T47D (cell line): ENCODE measurements at regions not wholly inside any gene's neighbourhood (a gene's known extent, or its start where the extent isn't known, plus 50 kb on each side); places are given as distances from the start of the nearest gene placed in this dataset.
"Not testable (repeated sequence)": the region's sequence is repeated elsewhere in the genome, so short reads cannot be mapped to it uniquely, and the experiment has no call there.

ENCODE experiments used
- DNase-seq, 2 experiments: peaks; one replicate each; pipeline versions ENCODE4 v3.0.0 to v3.0.0-alpha.2; 2011 to 2012; ENCODE audit warnings: low read depth in 1 of 2, low spot score in 1 of 2
- JUND ChIP-seq: IDR thresholded peaks from 2 replicates; pipeline ENCODE4 v1.6.1; 2012; ENCODE audit warnings: low read depth
- in situ Hi-C: cut with HindIII; loops from 2 replicates; pipeline ENCODE4 v1.10.0; 2016; ENCODE audit warnings: low sequenced_read_pairs, low pct_unique_long_range_greater_than_20kb

DNA sequence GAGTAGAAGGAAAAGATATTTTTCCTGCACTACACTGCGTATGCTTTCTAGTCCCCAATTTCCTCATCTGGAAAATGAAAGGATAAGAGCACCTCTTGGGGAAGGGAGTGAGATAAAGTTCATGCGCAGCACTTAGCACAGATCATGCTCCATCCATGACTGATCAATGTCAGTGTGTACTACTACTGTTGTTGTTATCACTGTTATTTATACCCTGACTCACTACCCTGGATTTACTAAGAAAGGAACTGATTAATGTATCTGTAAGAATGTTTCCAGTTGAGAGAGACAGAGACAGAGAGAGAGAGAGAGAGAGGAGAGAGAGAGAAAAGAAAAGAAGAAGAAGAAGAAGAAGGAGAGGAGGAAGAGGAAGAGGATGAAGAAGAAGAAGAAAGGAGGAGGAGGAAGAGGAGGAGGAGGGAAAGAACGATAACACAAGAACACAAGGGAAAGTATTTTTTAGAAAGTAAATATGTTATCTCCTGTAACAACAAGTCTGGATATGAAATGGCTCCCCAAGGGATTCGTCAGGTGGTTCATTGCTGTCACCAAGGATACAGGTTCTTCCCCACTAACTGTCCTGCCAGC lies 212.2 kb upstream of the PROK2 start:
- DNase-seq: no peak
- TF ChIP-seq JUND: no peak
- in situ Hi-C loops: no loop called here

DNA sequence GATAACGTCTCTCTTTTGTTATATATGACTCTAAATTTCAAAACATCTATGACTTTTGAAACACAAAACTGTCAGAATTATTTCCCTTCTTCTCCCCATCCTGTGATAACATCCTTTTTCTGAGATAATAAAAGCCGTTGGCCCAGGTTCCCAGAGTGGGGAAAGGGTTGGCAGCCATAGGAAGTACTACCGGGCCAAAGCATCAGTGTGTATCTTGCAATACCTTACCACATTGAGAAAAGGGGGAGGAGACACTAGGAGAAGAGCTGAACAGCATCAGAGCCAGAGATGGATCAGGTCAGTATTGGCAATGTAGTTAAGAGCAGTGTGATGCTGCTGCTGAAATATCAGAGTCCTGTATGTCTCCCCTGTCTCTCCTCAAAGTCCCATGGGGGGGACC lies 210.0 kb upstream of the PROK2 start:
- in situ Hi-C loops: no loop called here
- DNase-seq: no peak
- no peak for TF ChIP-seq JUND

DNA sequence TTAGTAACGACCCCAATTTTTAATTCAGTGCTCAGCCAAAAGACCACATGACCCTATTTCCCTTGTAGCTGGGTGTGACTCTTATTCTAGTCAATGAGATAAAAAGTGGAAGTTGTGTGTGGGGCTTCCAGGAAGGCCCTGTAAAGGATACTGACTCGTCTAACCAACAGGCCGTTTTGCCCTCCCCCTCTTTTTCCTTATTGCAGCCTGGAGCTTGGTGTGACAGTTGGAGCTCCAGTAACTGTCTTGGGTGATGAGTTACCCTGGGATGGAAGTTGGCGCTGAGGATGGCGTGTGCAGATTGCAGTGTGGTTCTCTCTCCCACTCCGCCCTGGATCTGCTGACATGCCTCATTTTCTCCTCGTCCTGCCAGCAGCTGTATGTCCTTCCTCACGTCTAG lies 209.3 kb upstream of the PROK2 start:
- in situ Hi-C loops: no loop called here
- TF ChIP-seq JUND: no peak
- DNase-seq: no peak

DNA sequence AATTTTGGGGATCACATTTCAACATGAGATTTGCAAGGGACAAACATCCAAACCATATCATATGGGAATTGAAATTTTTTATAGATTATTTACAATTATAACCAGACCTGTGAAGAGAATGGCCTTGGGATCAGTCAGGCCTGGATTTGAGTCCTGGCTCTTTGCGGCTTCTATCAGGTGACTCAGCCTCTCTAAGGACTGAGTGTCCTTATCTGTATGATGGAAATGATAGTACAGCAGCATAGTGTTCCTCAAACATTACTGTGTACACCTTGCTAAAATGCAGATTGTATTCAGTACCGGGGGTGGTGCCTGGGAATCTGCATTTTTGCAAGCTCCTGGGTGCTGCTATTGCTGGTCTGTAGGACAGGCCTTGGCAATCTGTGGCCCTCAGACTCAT lies 206.7 kb upstream of the PROK2 start:
- DNase-seq: no peak
- TF ChIP-seq JUND: no peak
- in situ Hi-C loops: no loop called here

- in situ Hi-C loops: no loop called here
- no peak for DNase-seq
- no peak for TF ChIP-seq JUND
Measured at GRCh38 chr3:71991046-71991445, 206.1 kb upstream of the PROK2 start.

GRCh38 chr3:71990545-71990944 lies 205.6 kb upstream of the PROK2 start:
- in situ Hi-C loops: no loop called here
- no peak for TF ChIP-seq JUND
- no peak for DNase-seq

- DNase-seq: no peak
- no peak for TF ChIP-seq JUND
- in situ Hi-C loops: no loop called here
Measured at GRCh38 chr3:71989165-71989564, 204.2 kb upstream of the PROK2 start.

- no peak for DNase-seq
- TF ChIP-seq JUND: no peak
- in situ Hi-C loops: no loop called here
Measured at GRCh38 chr3:71987828-71988227, 202.9 kb upstream of the PROK2 start.

DNA sequence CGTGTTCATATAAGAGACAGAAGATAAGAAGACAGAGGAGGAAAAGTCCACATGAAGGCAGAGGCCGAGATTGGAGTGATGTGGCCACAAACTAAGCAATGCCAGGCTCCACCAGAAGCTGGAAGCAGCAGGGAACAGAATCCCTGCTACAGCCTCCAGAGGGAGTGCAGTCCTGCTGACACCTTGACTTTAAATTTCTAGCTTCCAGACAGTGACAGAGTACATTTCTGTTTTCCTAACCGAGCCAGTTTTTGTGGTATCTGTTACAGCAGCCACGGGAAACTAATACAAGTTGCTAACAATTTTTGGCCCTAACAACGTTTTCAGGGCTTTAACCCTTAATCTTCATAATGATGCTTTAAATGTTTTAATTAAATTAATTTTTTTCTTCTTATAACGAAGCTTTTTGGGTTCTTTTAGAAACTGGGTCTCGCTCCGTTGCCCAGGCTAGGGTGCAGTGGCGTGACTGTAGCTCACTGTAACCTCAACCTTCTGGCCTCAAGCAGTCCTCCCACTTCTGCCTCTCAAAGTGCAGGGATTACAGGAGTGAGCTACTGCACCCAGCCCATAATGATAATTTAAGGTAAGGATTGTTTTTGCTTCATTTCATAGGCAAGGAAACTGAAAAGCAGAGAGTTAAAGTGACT lies 202.3 kb upstream of the PROK2 start:
- DNase-seq: peak in 1 of 2 experiments; percentile 54
- in situ Hi-C loops: no loop called here
- no peak for TF ChIP-seq JUND

DNA sequence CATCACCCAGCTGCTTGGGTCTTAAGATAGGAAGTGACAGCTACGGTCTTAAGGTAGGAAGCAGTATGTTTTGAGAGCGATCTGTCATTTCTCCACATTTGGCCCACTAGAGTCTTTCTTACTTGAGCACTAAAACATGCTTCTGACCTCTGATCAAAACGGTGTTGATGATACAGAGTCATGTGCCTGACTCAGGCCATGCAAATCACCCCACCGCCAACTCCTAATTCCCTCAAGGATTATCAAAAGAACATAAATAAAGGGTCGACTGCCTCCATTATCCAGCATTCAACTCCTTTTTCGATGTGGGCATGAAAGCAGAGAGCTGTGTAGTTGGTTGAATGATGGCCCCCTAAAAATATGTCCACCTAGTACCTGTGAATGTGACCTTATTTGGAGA lies 201.7 kb upstream of the PROK2 start:
- no peak for TF ChIP-seq JUND
- in situ Hi-C loops: no loop called here
- DNase-seq: no peak

GRCh38 chr3:71984843-71985613 lies 200.1 kb upstream of the PROK2 start:
- in situ Hi-C loops: no loop called here
- DNase-seq: no peak
- TF ChIP-seq JUND: no peak

- in situ Hi-C loops: no loop called here
- TF ChIP-seq JUND: no peak
- no peak for DNase-seq
Measured at GRCh38 chr3:71983694-71984093, 198.7 kb upstream of the PROK2 start.

GRCh38 chr3:71982506-71983258 lies 197.7 kb upstream of the PROK2 start:
- DNase-seq: peak in 1 of 2 experiments; percentile 24
- in situ Hi-C loops: not testable (repeated sequence)
